ENCODE measurements at regions not wholly inside any gene's neighbourhood (a gene's known extent, or its start where the extent isn't known, plus 50 kb on each side); places are given as distances from the start of the nearest gene placed in this dataset.

- H3K9me3 Mint-ChIP-seq = peaks cover 0 to 5% of the 10 kb centered on the region in 2 experiments; a peak in 3 of 5 replicates
- TF ChIP-seq CTCF (conservative IDR thresholded peaks at IDR 0.05) = no peak
- H3K27ac ChIP-seq (ENCODE audit: insufficient read length, low read depth, low read length) = no peak overlapping the region
- H3K4ac ChIP-seq (ENCODE audit: low read depth, low read length) = no peak overlapping the region
- no peak overlapping the region for H4K8ac ChIP-seq (replicated peaks; ENCODE audit: insufficient read length, low read depth, low read length)
- no peaks in the 10 kb centered on the region for H3K27me3 ChIP-seq (ENCODE audit: insufficient read depth, low read length)
- H3K56ac ChIP-seq (ENCODE audit: insufficient read length, low read depth, low read length) = no peak overlapping the region
- H3K4me2 ChIP-seq (ENCODE audit: insufficient read depth, insufficient read length, low read length) = no peak overlapping the region
- H3K4me1 ChIP-seq (ENCODE audit: insufficient read depth, low read length) = no peaks in the 10 kb centered on the region
- no peak overlapping the region for H2BK120ac ChIP-seq (ENCODE audit: low read depth, low read length, poor library complexity, severe bottlenecking)
- no peaks in the 10 kb centered on the region for H4K20me1 ChIP-seq (ENCODE audit: control insufficient read depth, insufficient read depth, insufficient read length)
- no peak overlapping the region for H2AFZ ChIP-seq (ENCODE audit: low read length)
- H3K4me1 Mint-ChIP-seq = peaks cover 6% of the 10 kb centered on the region in 2 experiments; a peak in 2 of 4 replicates
- H3K14ac ChIP-seq (ENCODE audit: insufficient read depth, low read length) = no peak overlapping the region
- H2BK15ac ChIP-seq (ENCODE audit: low read depth, low read length) = no peak overlapping the region
- no peak for DNase-seq
- H3K79me1 ChIP-seq (ENCODE audit: insufficient read depth, low read depth, low read length, poor library complexity, severe bottlenecking) = no peaks in the 10 kb centered on the region
- H3K23ac ChIP-seq (ENCODE audit: insufficient read length, low read depth, low read length) = no peak overlapping the region
- H2BK5ac ChIP-seq (ENCODE audit: insufficient read length, low read length) = no peak overlapping the region
- no peak overlapping the region; a peak in 1 of 7 replicates for H3K27ac Mint-ChIP-seq
- WGBS (ENCODE audit: extremely low coverage, insufficient read length, low lambda C conversion rate) = no CpG with 5 or more reads among the region's 4 CpGs
- H3K23me2 ChIP-seq (ENCODE audit: insufficient read length, low read depth, low read length, poor library complexity, severe bottlenecking) = no peaks in the 10 kb centered on the region
- H2BK12ac ChIP-seq (ENCODE audit: insufficient read length, low read depth, low read length) = no peak overlapping the region
- no peaks in the 10 kb centered on the region for H3K79me2 ChIP-seq (ENCODE audit: insufficient read depth, low read length)
- peaks cover 6% of the 10 kb centered on the region for H3K27me3 Mint-ChIP-seq (ENCODE audit: low read depth)
- H4K5ac ChIP-seq (ENCODE audit: insufficient read length, low read depth, low read length) = no peak overlapping the region
- no peak overlapping the region for H3K18ac ChIP-seq (ENCODE audit: insufficient read length, low read depth, low read length)
- H3K4me3 Mint-ChIP-seq = no peak overlapping the region
- H2AK5ac ChIP-seq (ENCODE audit: insufficient read length, low read length) = no peak overlapping the region
- H2BK20ac ChIP-seq (ENCODE audit: low read depth, low read length, poor library complexity, severe bottlenecking) = no peak overlapping the region
- H3T11ph ChIP-seq (ENCODE audit: low read length) = no peak overlapping the region
- H3K9me3 ChIP-seq (ENCODE audit: control insufficient read depth, low read depth, low read length) = no peaks in the 10 kb centered on the region
- peaks cover 0 to 4% (median 0%) of the 10 kb centered on the region in 3 experiments; a peak in 3 of 7 replicates for H3K36me3 Mint-ChIP-seq (ENCODE audit: insufficient read depth in 1 of 3, low read depth in 3 of 3)
- no peak overlapping the region for H4K91ac ChIP-seq (ENCODE audit: insufficient read length, low read depth, low read length)
- no peak overlapping the region for H3K9ac ChIP-seq (ENCODE audit: extremely low read depth, insufficient read length, low read length)
Observed at GRCh38 chr3:72554689-72555088, 293.6 kb downstream of the SHQ1 start.

Measured in H9 (cell line).